ENCODE measurements at regions not wholly inside any gene's neighbourhood (a gene's known extent, or its start where the extent isn't known, plus 50 kb on each side); places are given as distances from the start of the nearest gene placed in this dataset.

DNA sequence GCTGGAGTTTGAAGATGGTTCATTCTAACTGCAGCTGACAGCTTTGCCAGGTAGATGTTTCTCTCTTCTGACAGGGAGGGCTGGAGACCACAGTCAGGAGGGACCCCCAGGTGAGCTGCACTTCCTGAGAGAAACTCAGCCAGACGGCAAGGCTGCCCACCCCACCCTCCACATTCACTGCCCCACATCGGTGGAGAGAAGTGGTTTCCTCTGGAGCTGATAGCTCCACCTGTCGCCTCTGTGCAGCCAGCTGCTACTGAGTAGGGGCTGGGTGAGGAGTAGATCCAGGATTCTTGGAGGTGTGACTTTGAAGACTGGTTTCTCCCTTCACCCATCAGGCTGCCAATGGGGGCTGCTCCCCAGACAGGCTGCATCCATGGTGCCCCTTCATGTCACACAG, 175.0 kb downstream of the CARTPT start:
- TF ChIP-seq POLR2AphosphoS5 (IDR thresholded peaks at IDR 0.05) (no peak), POLR2A (IDR thresholded peaks at IDR 0.05) (no peak)
- TF ChIP-seq, protein P1, sequence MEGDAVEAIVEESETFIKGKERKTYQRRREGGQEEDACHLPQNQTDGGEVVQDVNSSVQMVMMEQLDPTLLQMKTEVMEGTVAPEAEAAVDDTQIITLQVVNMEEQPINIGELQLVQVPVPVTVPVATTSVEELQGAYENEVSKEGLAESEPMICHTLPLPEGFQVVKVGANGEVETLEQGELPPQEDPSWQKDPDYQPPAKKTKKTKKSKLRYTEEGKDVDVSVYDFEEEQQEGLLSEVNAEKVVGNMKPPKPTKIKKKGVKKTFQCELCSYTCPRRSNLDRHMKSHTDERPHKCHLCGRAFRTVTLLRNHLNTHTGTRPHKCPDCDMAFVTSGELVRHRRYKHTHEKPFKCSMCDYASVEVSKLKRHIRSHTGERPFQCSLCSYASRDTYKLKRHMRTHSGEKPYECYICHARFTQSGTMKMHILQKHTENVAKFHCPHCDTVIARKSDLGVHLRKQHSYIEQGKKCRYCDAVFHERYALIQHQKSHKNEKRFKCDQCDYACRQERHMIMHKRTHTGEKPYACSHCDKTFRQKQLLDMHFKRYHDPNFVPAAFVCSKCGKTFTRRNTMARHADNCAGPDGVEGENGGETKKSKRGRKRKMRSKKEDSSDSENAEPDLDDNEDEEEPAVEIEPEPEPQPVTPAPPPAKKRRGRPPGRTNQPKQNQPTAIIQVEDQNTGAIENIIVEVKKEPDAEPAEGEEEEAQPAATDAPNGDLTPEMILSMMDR (IDR thresholded peaks at IDR 0.05): no peak
